ENCODE measurements at regions not wholly inside any gene's neighbourhood (a gene's known extent, or its start where the extent isn't known, plus 50 kb on each side); places are given as distances from the start of the nearest gene placed in this dataset.

- no peak for DNase-seq (ENCODE audit: low read depth)
- H3K4me3 ChIP-seq (ENCODE audit: control insufficient read depth, low read depth, low read length), result no peak overlapping the region
- no peak for TF ChIP-seq CTCF (IDR thresholded peaks at IDR 0.05; ENCODE audit: control insufficient read depth, insufficient read depth, low read depth, low read length, missing control alignments)
Observed at GRCh38 chr3:8145661-8146060, 356.0 kb upstream of the LMCD1 start.

- DNase-seq (ENCODE audit: low read depth), result no peak
- H3K4me3 ChIP-seq (ENCODE audit: control insufficient read depth, low read depth, low read length), result no peak overlapping the region
- no peak for TF ChIP-seq CTCF (IDR thresholded peaks at IDR 0.05; ENCODE audit: control insufficient read depth, insufficient read depth, low read depth, low read length, missing control alignments)
Observed at GRCh38 chr3:8147711-8148110, 353.9 kb upstream of the LMCD1 start.

- no peak for DNase-seq (ENCODE audit: low read depth)
- no peak overlapping the region for H3K4me3 ChIP-seq (ENCODE audit: control insufficient read depth, low read depth, low read length)
- TF ChIP-seq CTCF (IDR thresholded peaks at IDR 0.05; ENCODE audit: control insufficient read depth, insufficient read depth, low read depth, low read length, missing control alignments), result no peak
Observed at GRCh38 chr3:8152821-8153418, 348.7 kb upstream of the LMCD1 start.

GRCh38 chr3:8153800-8154199 is 347.8 kb upstream of the LMCD1 start:
- DNase-seq (ENCODE audit: low read depth), result no peak
- no peak for TF ChIP-seq CTCF (IDR thresholded peaks at IDR 0.05; ENCODE audit: control insufficient read depth, insufficient read depth, low read depth, low read length, missing control alignments)
- H3K4me3 ChIP-seq (ENCODE audit: control insufficient read depth, low read depth, low read length), result no peak overlapping the region

- DNase-seq (ENCODE audit: low read depth), result no peak
- TF ChIP-seq CTCF (IDR thresholded peaks at IDR 0.05; ENCODE audit: control insufficient read depth, insufficient read depth, low read depth, low read length, missing control alignments), result no peak
- H3K4me3 ChIP-seq (ENCODE audit: control insufficient read depth, low read depth, low read length), result no peak overlapping the region
Observed at GRCh38 chr3:8154617-8155016, 347.0 kb upstream of the LMCD1 start.

- no peak overlapping the region for H3K4me3 ChIP-seq (ENCODE audit: control insufficient read depth, low read depth, low read length)
- TF ChIP-seq CTCF (IDR thresholded peaks at IDR 0.05; ENCODE audit: control insufficient read depth, insufficient read depth, low read depth, low read length, missing control alignments), result no peak
- DNase-seq (ENCODE audit: low read depth), result no peak
Observed at GRCh38 chr3:8156138-8156537, 345.5 kb upstream of the LMCD1 start.

GRCh38 chr3:8156831-8157230 is 344.8 kb upstream of the LMCD1 start:
- no peak for TF ChIP-seq CTCF (IDR thresholded peaks at IDR 0.05; ENCODE audit: control insufficient read depth, insufficient read depth, low read depth, low read length, missing control alignments)
- no peak for DNase-seq (ENCODE audit: low read depth)
- H3K4me3 ChIP-seq (ENCODE audit: control insufficient read depth, low read depth, low read length), result no peak overlapping the region
